Kidney (tissue), 13 donors: ENCODE measurements at regions not wholly inside any gene's neighbourhood (a gene's known extent, or its start where the extent isn't known, plus 50 kb on each side); places are given as distances from the start of the nearest gene placed in this dataset.

Experiments used
- DNase-seq, 5 donors: peaks; one replicate each; pipeline ENCODE4 v3.0.0-alpha.2; 2013 to 2020
- FAIRE-seq: peaks from 2 replicates; lab custom pipeline; 2012; peaks lifted over from hg19 to GRCh38; lab: Jason Lieb, UNC
- H3K27ac ChIP-seq, 2 donors: one replicate each; pipeline ENCODE4 v1.7.0; 2013; ENCODE audit warnings: low read depth in 2 of 2, low read length in 2 of 2, inconsistent platforms in 1 of 2
- H3K27me3 ChIP-seq: one replicate; pipeline ENCODE4 v1.7.1; 2013; ENCODE audit warnings: low read length, inconsistent platforms; ENCODE audit not compliant: control insufficient read depth, insufficient read depth
- H3K36me3 ChIP-seq, 3 donors: one replicate each; pipeline versions ENCODE4 v1.7.0 to v1.7.1; 2013; ENCODE audit warnings: low read length in 3 of 3, control low read depth in 1 of 3, inconsistent platforms in 1 of 3; ENCODE audit not compliant: insufficient read depth in 3 of 3, control insufficient read depth in 2 of 3
- H3K4me1 ChIP-seq, 3 donors: one replicate each; pipeline versions ENCODE4 v1.7.0 to v1.7.1; 2013; ENCODE audit warnings: low read length in 3 of 3, inconsistent platforms in 1 of 3, low read depth in 1 of 3; ENCODE audit not compliant: control insufficient read depth in 2 of 3, insufficient read depth in 2 of 3
- H3K4me3 ChIP-seq, 3 donors: one replicate each; pipeline versions ENCODE4 v1.7.0 to v1.8.1; 2013; ENCODE audit warnings: low read length in 3 of 3, control low read depth in 1 of 3, inconsistent platforms in 1 of 3
- H3K9ac ChIP-seq, 3 donors: one replicate each; pipeline versions ENCODE4 v1.7.0 to v1.7.1; 2013; ENCODE audit warnings: low read length in 3 of 3, control low read depth in 1 of 3, inconsistent platforms in 1 of 3
- H3K9me3 ChIP-seq, 3 donors: one replicate each; pipeline versions ENCODE4 v1.7.0 to v1.7.1; 2013; ENCODE audit warnings: low read length in 3 of 3, control low read depth in 1 of 3, inconsistent platforms in 1 of 3; ENCODE audit not compliant: control insufficient read depth in 2 of 3, insufficient read depth in 1 of 3
- intact Hi-C: fragments of 100-400 bp; cut with DNase I; formaldehyde crosslinking; loops from one replicate; pipeline ENCODE4 v1.11.1; 2022
- TF ChIP-seq, protein P1 (sequence below): IDR thresholded peaks from 3 replicates; pipeline ENCODE4 v1.5.1; 2012; ENCODE audit warnings: mild to moderate bottlenecking, moderate library complexity, borderline replicate concordance; ENCODE audit not compliant: insufficient read depth; ENCODE audit errors: extremely low read depth
- donor health status: control.
- donor health status: control.
- donor health status: control.
- donor health status: control.
- donor health status: control.
- donor health status: DM: yes; HTN: yes; CAD: no.
- donor health status: Normal renal cell carcinoma (clear cell type).

DNA sequence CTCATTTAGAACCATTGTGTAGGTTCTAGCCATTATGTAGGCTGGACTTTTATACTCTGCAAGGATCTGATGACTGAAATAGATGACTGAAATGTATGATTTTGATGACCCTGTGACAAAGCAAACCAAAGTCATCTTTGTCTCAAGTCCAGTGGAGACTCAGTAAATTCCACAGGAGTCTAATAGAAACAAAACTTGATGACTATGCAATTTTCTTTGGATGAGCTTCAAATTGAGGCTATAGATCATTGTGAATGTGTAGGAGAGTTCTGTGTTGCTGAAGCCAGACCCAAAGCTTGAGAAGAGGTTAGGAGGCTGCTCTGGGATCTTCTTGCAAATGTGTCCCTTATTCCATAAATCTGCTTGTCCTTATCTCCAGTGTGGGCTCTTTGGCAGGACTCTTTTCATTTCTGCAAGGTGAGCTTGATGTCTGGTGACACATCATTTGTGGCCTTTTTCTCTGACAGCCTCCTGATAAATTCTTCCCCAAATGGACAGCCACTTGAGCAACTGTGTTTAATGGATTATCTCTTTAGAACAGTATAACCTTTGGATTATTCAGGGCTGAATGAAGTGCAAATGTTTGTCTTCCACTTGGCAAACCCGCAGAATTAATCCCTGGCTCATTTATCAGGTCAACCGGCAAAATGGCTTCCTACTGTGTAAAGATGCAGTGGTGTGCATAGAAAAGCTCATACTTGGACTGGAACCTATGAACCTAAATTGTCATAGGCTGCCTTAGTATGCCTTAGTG lies 235.1 kb upstream of the ANKH start:
- no peak for FAIRE-seq
- Histone ChIP-seq H3K36me3 (no peaks in the 10 kb centered on the region), H3K9ac (no peak overlapping the region), H3K4me3 (no peak overlapping the region), H3K27me3 (no peaks in the 10 kb centered on the region), H3K9me3 (no peaks in the 10 kb centered on the region), H3K27ac (no peak overlapping the region), H3K4me1 (no peaks in the 10 kb centered on the region)
- intact Hi-C loops: no loop called here
- TF ChIP-seq, protein P1, sequence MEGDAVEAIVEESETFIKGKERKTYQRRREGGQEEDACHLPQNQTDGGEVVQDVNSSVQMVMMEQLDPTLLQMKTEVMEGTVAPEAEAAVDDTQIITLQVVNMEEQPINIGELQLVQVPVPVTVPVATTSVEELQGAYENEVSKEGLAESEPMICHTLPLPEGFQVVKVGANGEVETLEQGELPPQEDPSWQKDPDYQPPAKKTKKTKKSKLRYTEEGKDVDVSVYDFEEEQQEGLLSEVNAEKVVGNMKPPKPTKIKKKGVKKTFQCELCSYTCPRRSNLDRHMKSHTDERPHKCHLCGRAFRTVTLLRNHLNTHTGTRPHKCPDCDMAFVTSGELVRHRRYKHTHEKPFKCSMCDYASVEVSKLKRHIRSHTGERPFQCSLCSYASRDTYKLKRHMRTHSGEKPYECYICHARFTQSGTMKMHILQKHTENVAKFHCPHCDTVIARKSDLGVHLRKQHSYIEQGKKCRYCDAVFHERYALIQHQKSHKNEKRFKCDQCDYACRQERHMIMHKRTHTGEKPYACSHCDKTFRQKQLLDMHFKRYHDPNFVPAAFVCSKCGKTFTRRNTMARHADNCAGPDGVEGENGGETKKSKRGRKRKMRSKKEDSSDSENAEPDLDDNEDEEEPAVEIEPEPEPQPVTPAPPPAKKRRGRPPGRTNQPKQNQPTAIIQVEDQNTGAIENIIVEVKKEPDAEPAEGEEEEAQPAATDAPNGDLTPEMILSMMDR: no peak
- DNase-seq: no peak

DNA sequence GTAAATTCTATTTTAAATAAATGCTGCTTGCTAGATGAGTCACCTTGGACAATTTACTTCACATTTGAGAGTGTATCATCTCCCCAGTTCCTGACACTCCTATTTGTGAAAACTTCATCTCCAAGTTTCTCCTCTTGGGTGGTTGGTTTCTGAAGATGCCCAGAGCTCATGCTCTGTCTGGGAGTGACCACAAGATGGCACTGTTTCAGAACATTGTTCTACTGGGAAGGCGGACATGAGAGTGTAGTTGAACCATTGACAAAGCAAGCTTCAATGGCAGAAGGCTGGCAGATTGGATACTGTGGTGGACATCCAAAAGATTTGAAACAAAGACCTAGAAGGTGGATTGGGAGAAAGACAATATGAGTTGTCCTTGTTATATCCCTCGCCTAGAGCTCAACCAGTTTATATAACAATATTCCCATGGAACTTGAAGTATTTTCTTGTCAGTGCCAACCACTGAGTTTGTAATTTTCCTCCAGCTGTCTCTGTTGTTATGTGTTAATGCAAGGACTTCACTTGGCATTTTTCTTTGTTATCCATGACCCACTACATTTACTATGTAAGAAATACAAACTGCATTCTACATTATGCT lies 234.3 kb upstream of the ANKH start:
- intact Hi-C loops: no loop called here

DNA sequence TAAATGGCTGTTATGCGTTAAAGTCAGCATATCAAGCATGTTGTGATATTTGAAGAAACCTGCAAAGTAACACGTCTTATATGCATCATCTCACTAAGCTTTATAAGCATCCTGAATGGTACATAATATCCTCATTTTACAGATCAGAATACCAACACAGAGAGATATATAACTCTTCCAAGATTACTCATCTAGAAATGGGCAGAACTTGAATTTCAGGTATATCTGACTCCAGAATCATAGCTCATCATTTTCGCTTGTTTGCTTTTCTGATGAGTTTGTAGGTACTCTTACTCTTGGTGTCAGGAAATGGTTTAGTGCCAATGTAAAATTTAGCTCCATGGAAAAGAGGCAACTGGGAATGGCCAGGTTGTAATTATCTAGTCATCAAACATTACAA lies 232.3 kb upstream of the ANKH start:
- FAIRE-seq (no peak), DNase-seq (no peak)
- Histone ChIP-seq H3K27ac (no peak overlapping the region), H3K4me3 (no peak overlapping the region), H3K27me3 (no peaks in the 10 kb centered on the region), H3K36me3 (no peaks in the 10 kb centered on the region), H3K4me1 (no peaks in the 10 kb centered on the region), H3K9ac (no peak overlapping the region), H3K9me3 (peaks cover 0 to 3% (median 0%) of the 10 kb centered on the region in 3 donors)
- intact Hi-C loops: no loop called here
- TF ChIP-seq, protein P1: no peak

More for the DNA sequence above, 234.3 kb upstream of the ANKH start:
- TF ChIP-seq, protein P1: peak; percentile 61
- peak; percentile 35 for FAIRE-seq
- Histone ChIP-seq H3K4me3 (no peak overlapping the region), H3K36me3 (no peaks in the 10 kb centered on the region), H3K9me3 (peaks cover 0 to 3% (median 0%) of the 10 kb centered on the region in 3 donors), H3K4me1 (no peaks in the 10 kb centered on the region), H3K27ac (no peak overlapping the region), H3K9ac (no peak overlapping the region), H3K27me3 (no peaks in the 10 kb centered on the region)
- peak in 4 of 5 donors; percentile 48 to 67 (median 58) for DNase-seq
